Esophagus squamous epithelium (tissue), 5 donors: ENCODE measurements at regions not wholly inside any gene's neighbourhood (a gene's known extent, or its start where the extent isn't known, plus 50 kb on each side); places are given as distances from the start of the nearest gene placed in this dataset.

Experiments
- DNase-seq: peaks from one replicate; lab custom pipeline; 2025; lab: John Stamatoyannopoulos, UW
- H3K27ac ChIP-seq, 4 donors: fragments of 200-600 bp; sonication (generic); one replicate each; pipeline ENCODE4 v1.5.1; 2016 to 2019; ENCODE audit warnings: mild to moderate bottlenecking in 1 of 4
- H3K27me3 ChIP-seq, 4 donors: fragments of 200-600 bp; sonication (generic); 1 replicate in 3 of 4; 2 replicates in 1 of 4; pipeline versions ENCODE4 v1.5.1 to v1.6.0; 2017 to 2021; ENCODE audit warnings: antibody characterized with exemption in 1 of 4
- H3K36me3 ChIP-seq, 3 donors: fragments of 200-600 bp; sonication (generic); one replicate each; pipeline ENCODE4 v1.5.1; 2016 to 2019
- H3K4me1 ChIP-seq, 3 donors: fragments of 200-600 bp; sonication (generic); one replicate each; pipeline ENCODE4 v1.5.1; 2017 to 2019
- H3K4me3 ChIP-seq, 4 donors: fragments of 200-600 bp; sonication (generic); 1 replicate in 3 of 4; 2 replicates in 1 of 4; pipeline ENCODE4 v1.5.1; 2016 to 2019; ENCODE audit warnings: mild to moderate bottlenecking in 2 of 4, moderate library complexity in 1 of 4
- H3K9me3 ChIP-seq, 3 donors: fragments of 200-600 bp; sonication (generic); one replicate each; pipeline ENCODE4 v1.5.1; 2016 to 2019
- CTCF ChIP-seq, 6 experiments: fragments of 450-650 bp in 4 of 6; fragments of 200-600 bp in 2 of 6; sonication (generic) in 2 of 6; IDR thresholded peaks; one replicate each; pipeline ENCODE4 v1.5.1; 2016 to 2019; ENCODE audit warnings: antibody characterized with exemption in 6 of 6, mild to moderate bottlenecking in 4 of 6, moderate library complexity in 4 of 6
- POLR2A ChIP-seq, 4 donors: fragments of 450-650 bp; IDR thresholded peaks; one replicate each; pipeline ENCODE4 v1.6.1; 2017; ENCODE audit warnings: antibody characterized with exemption in 4 of 4, mild to moderate bottlenecking in 4 of 4, moderate library complexity in 3 of 4
- WGBS, 2 donors: methylation state at CpG; one replicate each; pipeline ENCODE4 v1.1.5; 2018; 5-methylcytosine and 5-hydroxymethylcytosine counted together
- intact Hi-C: fragments of 100-400 bp; cut with DNase I; formaldehyde crosslinking; loops from one replicate; pipeline ENCODE4 v1.15.0; 2022
- donor health status: DM: yes; HTN: yes; CAD: no.

GRCh38 chr5:72007336-72008111 lies 99.8 kb upstream of the MAP1B start:
- no peak for DNase-seq
- no peaks in the 10 kb centered on the region for H3K36me3 ChIP-seq
- H3K4me1 ChIP-seq = no peaks in the 10 kb centered on the region
- H3K4me3 ChIP-seq = no peak overlapping the region
- intact Hi-C loops = no loop called here
- WGBS, 2 donors = 75 to 88% methylated on average over 6 to 7 of the region's 7 CpGs
- peaks cover 0 to 18% (median 0%) of the 10 kb centered on the region in 4 donors for H3K27me3 ChIP-seq
- TF ChIP-seq POLR2A (IDR thresholded peaks at IDR 0.05) (no peak), CTCF (IDR thresholded peaks at IDR 0.05) (no peak)
- H3K27ac ChIP-seq = no peak overlapping the region
- no peaks in the 10 kb centered on the region for H3K9me3 ChIP-seq

GRCh38 chr5:72009280-72009679 lies 98.0 kb upstream of the MAP1B start:
- TF ChIP-seq CTCF (IDR thresholded peaks at IDR 0.05) = no peak
- TF ChIP-seq POLR2A (IDR thresholded peaks at IDR 0.05) = no peak
- Histone ChIP-seq H3K36me3 (no peaks in the 10 kb centered on the region), H3K4me3 (no peak overlapping the region), H3K27ac (no peak overlapping the region), H3K27me3 (peaks cover 0 to 22% (median 0%) of the 10 kb centered on the region in 4 donors), H3K4me1 (no peaks in the 10 kb centered on the region), H3K9me3 (no peaks in the 10 kb centered on the region)
- WGBS, 2 donors = 63 to 73% methylated on average over 7 of the region's 7 CpGs
- no peak for DNase-seq
- intact Hi-C loops = no loop called here

- Histone ChIP-seq H3K4me1 (peaks cover 0 to 4% (median 0%) of the 10 kb centered on the region in 3 donors), H3K27me3 (peaks cover 0 to 22% (median 0%) of the 10 kb centered on the region in 4 donors), H3K36me3 (no peaks in the 10 kb centered on the region), H3K9me3 (no peaks in the 10 kb centered on the region), H3K4me3 (no peak overlapping the region), H3K27ac (no peak overlapping the region)
- TF ChIP-seq POLR2A (IDR thresholded peaks at IDR 0.05) = no peak
- TF ChIP-seq CTCF (IDR thresholded peaks at IDR 0.05) = no peak
- WGBS, 2 donors = 79 to 89% methylated on average over 4 of the region's 4 CpGs
- DNase-seq = no peak
- intact Hi-C loops = no loop called here
Measured at GRCh38 chr5:72010430-72010829, 96.8 kb upstream of the MAP1B start.

DNA sequence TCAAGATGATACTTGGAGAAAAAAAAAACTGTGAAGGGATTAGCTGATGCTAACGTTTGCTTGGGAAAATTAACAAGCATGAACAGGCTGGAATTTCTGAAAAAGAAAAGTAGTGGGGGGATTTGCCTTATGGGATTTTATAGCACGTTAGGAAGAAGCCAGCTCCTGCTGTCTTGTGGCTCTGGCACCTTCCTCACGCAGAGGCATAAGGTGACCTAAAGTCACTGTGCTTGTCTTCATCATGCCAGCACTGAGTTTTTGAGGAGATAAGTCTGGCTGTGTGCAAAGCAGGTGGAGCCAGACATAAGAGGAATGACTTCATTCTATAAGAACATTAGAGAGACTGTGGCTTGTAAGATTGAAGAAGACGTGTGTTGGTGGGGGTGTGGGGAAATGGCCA lies 94.4 kb upstream of the MAP1B start:
- H3K9me3 ChIP-seq = no peaks in the 10 kb centered on the region
- no peak for DNase-seq
- H3K36me3 ChIP-seq = no peaks in the 10 kb centered on the region
- no peak overlapping the region for H3K27ac ChIP-seq
- H3K4me1 ChIP-seq = peaks cover 0 to 4% (median 0%) of the 10 kb centered on the region in 3 donors
- peaks cover 0 to 13% (median 0%) of the 10 kb centered on the region in 4 donors for H3K27me3 ChIP-seq
- no peak for TF ChIP-seq CTCF (IDR thresholded peaks at IDR 0.05)
- TF ChIP-seq POLR2A (IDR thresholded peaks at IDR 0.05) = no peak
- intact Hi-C loops = no loop called here
- 61 to 63% methylated on average over 4 of the region's 4 CpGs for WGBS, 2 donors
- no peak overlapping the region for H3K4me3 ChIP-seq

GRCh38 chr5:72013766-72014624 lies 93.3 kb upstream of the MAP1B start:
- DNase-seq = no peak
- 70 to 72% methylated on average over 10 of the region's 10 CpGs for WGBS, 2 donors
- no peak overlapping the region for H3K4me3 ChIP-seq
- peaks cover 0 to 4% (median 0%) of the 10 kb centered on the region in 3 donors for H3K4me1 ChIP-seq
- no peaks in the 10 kb centered on the region for H3K36me3 ChIP-seq
- intact Hi-C loops = no loop called here
- TF ChIP-seq CTCF (IDR thresholded peaks at IDR 0.05) (no peak), POLR2A (IDR thresholded peaks at IDR 0.05) (no peak)
- peaks cover 0 to 9% (median 0%) of the 10 kb centered on the region in 4 donors for H3K27me3 ChIP-seq
- no peaks in the 10 kb centered on the region for H3K9me3 ChIP-seq
- H3K27ac ChIP-seq = no peak overlapping the region
